D341Med (cell line): ENCODE measurements at regions not wholly inside any gene's neighbourhood (a gene's known extent, or its start where the extent isn't known, plus 50 kb on each side); places are given as distances from the start of the nearest gene placed in this dataset.
"Not testable (repeated sequence)": the region's sequence is repeated elsewhere in the genome, so short reads cannot be mapped to it uniquely, and the experiment has no call there.

Experiments used
- DNase-seq: peaks from one replicate; pipeline ENCODE4 v3.0.0; 2012; ENCODE audit warnings: low spot score

DNA sequence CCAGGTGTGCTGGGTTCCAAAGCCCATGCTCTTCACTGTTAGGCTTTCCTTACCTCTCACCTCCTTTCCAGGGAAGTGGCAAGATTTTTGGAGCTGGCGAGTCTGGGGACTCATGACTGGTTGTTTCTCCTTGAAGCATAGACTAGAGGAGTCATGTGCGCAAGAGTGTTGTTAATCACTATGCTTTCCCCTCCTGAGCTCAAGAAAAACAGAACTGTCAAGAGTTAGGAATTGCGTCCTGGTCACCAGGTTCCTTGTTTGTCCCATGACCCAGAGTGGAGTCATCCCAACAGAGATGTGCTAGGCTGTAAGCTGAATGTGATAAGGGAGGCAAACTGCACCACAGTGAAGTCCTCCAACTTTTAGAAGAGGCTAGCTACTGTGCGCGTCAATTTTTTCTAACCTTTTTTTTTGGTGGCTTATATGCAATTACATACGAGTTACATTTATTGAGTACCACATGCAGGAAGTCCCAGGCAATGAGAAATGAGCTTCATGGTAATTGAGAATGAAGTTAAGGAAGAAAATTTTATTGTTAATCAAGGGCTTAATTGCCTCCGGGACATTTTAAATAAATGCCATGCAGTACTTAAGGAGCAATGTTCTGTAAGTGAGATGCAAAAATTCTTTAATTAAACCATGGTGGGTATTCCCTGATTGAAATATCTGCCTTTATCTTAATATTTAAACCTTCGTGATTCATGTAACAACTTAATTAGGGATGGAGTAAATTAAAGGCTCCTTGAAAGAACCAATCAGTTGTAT, 233.9 kb downstream of the ZIC5 start:
- no peak for DNase-seq

DNA sequence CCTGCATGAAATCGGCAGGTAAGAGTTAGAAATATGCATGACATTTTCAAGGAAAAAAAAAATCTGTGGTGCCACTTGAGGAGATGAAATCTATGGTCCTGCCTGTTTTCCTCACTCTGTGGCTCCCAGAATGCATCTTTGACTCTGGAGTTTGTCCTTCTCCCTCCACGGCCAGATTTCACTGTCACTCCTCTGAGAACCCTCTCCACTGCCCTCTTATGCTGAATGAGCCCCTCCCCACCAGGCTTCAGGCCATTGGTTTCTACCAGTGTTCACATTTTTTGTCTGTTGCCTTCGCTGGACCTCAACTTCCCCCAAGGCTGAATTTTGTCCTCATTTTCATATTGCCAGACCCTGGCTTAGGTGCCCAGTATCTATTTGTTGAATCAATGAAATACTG, 235.0 kb downstream of the ZIC5 start:
- no peak for DNase-seq

DNA sequence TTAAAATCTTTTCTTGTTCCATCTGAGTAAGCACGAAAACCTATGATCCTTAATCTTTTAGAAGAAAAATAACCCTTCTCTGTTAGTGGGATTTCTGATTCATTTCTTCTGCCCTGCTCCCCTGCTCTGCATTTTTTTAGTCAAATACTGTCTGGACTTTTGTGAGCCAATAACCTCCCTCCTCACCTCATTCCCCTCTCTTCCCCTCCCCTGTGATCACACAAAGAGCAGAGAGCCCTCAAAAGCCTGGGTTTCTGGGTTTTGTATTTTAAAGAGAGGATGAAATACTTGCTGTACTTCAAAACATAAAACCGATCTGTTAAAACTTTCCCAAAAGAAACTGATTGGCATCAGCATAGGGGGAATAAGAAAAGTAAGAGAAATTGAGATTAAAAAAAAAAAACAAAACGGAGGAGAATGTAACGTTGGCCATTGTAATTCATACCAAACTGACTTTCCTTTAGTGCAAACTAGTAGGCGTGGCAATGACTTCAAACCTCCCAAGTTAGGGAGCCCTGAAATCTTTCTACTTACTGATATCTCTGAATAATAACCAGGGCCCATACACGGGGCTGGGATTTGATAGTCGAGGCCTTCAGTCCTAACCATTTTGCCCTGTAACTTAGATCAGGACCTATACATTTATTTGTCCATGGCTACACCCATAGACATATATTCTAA, 232.9 kb downstream of the TM9SF2 start:
- DNase-seq, result no peak

DNA sequence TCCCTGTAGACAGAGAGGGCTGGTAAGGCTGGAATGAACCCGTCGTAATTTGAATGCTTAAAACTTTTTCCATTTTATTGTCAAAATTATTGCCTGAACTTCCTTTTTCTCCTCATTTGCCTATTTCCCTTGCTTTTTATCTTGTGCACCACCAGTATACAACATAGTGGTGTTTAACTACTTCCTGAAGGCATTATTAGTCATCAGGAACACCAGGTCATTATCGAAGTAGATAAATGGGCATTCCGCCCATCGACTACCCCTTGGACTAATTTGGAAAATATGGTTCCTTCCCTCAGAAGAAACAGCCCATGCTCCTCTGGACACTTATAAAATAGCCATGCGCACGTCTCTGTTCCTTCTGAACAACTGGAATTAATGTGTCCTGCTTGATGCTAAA, 232.1 kb downstream of the TM9SF2 start:
- DNase-seq, result no peak

DNA sequence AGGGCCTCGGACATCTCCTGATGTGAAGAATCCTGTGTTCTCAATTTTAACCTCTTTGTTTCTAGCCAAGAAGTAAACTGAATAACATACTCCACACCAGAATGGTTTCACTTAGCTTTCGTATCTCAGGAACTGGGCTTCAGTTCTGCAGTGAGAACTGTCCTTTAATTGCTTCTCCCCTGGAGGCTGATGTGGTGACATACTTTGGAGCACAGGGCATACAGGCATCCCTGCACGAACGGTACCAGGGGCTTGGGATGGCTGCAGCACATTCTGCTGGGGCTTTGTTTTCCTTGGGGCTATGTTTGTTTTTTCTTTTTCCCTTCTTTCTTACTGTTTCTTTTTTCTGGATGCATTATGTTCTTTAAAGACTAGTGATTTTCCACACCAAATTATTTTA, 230.5 kb downstream of the TM9SF2 start:
- no peak for DNase-seq

DNA sequence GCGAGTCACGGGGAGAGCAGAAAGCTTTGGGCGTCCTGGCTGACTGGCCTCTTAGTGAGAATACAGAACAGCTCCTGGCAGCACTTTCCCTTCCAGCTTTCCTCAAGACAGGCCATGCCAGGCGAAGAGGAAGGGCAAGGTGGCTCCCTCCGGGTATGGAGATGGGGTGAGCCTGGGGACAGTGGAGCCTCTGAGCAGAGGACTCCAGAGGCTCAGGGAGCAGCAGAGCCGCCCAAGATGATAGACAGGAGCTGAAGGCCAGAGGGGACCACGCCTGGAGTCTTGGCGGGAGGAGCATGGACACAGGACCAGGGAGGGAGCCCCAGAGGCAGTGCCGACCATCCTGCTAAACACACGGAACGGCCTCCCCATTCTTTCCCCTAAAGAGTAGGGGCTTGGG, 229.1 kb downstream of the TM9SF2 start:
- DNase-seq, result no peak

DNA sequence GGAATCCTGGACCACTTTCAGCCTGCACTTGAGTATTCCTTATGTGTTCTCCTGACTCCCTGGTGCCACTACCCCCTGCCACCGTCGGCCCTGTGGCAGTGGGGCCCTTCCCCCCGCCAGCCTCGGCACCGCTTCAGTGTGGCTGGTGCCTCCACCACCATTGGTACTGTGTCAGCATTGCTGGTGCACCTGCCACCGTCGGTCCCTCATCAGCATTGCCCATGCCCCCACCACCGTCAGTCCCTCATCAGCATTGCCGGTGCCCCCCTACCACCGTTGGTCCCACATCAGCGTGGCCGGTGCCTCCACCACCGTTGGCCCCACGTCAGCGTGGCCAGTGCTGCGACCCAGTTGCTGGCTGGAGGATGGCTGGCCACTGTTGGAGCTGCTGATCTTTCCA, 228.5 kb downstream of the TM9SF2 start:
- no peak for DNase-seq

DNA sequence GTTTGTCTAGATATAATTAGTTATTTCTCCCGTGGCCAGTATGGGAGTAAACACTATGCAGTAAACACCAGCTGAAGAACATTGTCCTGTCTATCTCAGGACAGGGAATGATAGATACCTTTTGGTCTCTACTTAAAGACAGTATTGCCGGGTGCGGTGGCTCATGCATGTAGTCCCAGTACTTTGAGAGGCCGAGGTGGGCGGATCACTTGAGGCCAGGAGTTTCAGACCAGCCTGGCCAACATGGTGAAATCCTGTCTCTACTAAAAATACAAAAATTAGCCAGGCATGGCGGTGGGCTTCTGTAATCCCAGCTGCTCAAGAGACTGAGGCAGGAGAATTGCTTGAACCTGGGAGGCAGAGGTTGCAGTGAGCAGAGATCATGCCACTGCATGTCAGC, 226.4 kb downstream of the TM9SF2 start:
- DNase-seq, result not testable (repeated sequence)

DNA sequence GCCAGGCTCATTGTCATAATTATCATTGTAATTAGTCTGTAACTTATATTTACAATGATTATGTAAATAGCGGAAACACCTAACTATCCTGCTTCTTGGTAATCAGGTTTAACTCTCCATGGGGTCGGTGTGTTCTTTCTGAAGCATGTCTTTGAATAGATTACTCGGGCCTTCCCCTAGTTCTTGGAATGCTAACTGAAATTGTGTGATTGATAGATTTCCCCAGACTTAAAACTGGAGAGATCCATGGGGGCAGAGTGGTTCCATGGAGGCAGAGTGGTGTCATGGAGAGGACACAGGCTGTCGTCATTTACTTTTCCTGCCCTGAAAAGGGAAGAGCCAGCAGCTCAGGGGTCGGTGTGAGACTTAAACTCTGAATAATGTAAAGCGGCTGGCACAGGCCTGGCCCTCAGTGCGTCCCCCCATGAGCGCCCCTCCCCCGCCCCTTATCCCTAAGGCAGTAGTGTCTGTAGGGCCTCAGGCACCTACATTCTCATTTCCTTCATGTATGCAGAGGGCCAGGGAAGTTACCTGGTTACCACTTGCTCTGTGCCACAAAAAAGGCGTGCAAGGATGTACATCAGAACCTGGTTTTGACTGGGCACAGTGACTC, 225.1 kb downstream of the TM9SF2 start:
- DNase-seq, result no peak

DNA sequence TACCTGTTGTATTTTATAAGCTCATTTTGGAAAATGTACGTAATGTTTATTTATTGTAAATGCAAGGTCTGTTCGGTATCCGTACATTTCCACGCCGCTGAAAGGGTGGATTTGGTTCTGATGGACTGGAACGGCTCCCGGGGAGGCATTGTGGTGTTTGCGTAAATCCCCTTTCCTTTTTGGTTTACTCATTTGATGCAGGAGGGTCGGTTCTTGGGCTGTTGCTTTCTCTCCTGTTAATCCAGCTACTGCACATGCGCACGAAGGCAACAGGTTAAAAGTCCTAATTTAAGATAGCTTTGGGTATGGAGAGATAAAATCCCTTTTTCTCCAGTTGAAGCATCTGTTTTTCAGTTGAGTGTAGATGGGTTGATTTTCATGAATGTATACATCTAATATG, 224.4 kb downstream of the TM9SF2 start:
- DNase-seq, result no peak

DNA sequence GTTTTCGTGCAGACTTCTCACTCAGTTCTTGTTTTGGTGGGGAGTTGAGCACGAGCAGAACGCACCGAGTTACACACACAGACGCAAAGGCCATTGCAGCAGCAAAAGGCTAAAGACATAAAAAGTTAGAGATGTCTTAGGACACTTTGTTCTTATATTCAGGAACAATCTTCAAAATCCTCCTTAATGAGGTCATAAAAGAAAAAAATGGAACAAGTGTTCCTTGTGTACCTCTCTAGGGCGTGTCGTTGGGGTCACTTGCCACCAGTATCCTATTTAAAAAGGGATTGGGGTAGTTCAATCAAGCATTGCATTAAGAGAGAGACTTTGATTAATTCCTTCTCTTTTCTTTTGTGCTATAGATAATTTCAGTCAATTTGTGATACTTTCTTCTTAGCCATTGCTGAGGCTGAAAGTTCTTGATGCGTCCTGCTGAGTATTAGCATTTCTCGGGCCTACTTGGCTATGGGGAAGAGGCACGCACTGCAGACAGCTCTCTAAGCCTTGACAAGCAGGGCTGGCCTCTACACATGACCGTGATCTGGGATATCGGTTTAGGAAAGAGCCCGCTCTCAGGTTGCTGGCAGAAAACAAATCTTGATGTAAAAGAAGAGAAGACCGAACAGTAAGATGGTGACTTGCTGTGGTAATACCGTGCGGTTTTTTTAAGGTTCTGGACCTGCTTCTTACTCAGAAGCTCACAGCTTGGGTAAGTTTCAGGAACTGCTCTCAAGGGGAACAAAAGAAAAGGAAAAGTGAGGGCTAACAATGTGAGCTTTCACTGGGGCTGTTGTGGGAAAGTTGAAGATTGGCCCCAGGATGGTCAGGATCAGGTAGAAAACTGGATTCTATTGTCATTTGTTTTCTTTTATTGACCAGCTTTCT, 223.6 kb downstream of the TM9SF2 start:
- no peak for DNase-seq

DNA sequence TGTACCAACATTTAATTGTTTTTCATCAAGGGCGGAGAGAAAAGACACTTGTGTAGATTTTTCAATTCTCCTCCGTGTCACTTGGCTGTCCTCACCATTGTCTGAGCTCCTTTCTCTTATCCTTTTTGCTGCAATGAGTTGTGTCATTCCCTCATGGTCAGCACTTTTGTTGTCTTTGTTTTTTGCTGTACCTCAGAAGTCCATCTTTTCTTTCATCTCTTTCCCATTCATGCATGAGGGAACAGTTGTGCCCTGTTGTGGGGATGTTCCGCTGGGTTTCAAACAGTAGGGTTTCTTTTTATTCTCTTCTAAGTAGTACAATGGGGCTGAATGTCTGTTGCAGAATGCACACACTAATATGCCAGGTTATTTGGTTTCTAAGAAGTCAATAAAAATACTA, 222.6 kb downstream of the TM9SF2 start:
- no peak for DNase-seq

DNA sequence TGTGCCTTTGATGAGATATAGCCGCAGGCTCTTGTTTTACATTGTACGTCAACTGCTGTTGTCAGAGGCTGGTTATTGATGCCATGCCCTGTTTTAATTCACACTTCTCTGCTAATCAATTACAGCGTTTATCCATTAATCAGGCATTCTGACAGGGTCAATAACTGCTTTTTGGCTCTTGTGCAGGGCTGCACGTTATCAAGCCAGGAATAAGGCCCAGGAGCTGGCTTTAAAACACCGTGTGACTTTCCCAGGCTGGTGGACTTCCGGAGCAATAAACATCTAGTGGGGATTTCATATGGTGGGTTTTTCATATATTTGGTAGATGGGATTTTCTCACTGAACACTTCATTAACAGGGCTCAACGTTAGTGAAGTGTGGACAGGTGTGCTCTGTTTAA, 221.7 kb downstream of the TM9SF2 start:
- no peak for DNase-seq

DNA sequence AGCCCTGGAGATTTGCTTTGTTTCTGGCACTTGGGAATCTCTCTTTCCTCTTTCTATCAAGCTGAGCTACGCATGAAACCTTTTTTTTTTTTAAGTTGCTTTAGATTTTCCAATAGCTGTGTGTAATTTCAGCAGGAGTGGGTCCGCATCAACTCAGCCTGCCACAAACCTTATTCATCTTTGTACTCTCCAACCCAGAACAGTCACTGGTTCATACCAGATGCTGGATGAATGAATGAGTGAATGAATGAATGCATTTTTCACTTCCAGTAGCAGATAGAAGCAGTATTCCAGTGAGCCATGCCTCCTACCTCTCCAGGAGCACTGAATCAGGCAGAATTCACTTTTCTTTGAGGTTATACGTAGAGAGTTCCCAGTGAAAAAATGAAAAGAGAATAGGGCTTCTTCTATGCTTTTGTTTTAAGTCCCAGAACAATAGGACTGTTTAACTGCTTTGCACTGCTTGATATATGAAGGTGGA, 221.1 kb downstream of the TM9SF2 start:
- DNase-seq, result no peak

DNA sequence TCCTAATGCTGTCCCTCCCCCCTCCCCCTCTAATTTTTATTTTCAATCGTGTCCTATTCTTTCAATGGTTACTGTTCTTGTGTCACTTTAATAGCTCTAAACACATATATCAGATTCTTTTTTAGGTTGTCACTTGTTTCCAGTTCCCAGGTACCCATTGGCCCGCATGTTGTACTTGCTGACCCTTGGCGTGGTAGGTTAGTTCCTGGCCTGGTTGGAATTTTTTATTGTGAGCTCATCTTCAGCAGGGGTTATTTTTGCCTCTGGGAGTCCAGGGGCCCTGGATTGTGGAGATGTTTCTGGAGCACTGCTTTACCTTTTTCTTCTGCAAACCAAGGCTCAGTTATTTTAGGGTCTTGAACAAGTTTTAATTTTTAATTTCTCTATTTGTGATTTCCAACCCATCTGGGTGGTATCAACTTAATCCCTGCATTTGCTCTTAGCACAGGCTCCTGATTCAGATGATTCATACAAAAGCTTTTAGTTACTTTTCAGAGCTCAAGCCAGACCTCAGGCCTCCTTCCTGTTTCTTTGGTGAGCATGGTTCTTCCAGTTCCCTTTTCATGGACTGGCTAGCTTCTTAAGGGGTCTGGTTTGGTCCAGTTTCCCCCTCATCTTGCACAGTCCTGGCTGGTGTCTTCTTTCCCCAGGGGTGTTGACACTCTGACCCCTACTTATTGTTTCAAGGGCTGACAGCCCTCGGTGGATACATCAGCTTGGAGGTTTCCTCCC, 220.5 kb downstream of the TM9SF2 start:
- DNase-seq, result no peak

DNA sequence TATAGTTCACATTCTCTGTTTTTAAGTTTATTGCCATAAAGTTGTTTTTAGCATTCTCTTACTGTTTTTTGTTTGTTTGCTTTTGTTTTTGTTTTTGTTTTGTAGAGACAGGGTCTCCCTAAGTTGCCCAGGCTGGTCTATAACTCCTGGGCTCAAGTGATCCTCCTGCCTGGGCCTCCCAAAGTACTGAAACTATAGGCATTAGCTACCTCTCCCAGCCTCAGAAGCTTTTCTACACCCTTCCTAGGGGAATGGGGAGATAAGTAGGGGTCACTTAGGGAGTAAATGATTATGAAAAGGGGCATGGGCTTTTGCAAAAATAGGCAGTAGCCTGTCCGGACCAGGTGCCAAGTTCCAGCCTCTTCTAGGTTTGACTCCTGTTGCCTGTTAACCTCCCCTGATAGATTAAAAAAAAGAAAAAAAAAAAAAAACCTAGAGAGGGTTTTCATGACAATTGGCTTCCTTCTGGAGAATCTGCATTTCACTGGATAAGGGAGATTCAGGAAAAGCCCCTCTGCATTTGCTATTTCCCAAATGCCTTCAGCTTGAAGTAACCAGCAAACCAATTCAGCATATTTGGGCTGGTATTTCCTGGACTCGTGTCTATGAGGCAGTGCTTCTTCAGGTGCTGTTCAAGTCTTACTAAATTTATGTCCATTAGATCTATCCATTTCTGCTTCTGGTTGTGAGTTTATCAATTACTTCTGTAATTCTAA, 216.8 kb downstream of the TM9SF2 start:
- DNase-seq, result no peak

DNA sequence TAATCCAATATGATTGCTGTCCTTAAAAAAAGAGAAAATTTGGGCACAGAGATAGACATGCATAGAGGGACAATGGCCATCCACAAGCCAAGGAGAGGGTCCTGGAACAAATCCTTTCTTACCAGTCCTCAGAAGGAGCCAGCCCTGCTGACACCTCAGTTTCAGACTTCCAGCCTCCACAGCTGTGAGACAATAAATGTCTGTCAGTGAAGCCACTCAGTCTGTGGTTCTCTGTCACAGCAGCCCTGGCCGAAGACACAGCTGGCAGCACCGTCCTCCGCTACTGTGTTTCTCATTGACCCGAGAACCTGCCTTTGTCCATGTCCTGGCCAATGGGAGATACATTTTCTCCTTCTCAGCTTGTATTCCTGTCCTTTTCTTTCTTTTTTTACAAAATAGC, 207.9 kb downstream of the TM9SF2 start:
- no peak for DNase-seq

DNA sequence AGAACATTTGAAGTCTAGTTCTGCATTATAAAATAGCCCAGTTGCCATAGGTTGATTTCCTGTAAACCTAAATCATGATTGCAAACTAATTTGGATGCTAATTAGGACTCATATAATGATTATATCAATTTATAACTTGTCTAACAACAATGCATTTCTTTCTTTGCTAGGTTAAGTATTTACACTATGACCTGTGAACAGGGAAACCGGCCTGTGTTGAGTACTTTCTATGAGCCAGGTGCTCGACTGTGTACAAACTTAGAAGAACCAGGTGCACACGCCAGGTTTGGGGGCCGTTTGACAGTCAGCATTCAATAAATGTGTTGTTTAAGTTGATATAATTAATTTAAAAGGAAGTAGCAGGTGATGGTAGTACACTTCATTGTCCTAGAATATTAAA, 203.1 kb downstream of the TM9SF2 start:
- no peak for DNase-seq

DNA sequence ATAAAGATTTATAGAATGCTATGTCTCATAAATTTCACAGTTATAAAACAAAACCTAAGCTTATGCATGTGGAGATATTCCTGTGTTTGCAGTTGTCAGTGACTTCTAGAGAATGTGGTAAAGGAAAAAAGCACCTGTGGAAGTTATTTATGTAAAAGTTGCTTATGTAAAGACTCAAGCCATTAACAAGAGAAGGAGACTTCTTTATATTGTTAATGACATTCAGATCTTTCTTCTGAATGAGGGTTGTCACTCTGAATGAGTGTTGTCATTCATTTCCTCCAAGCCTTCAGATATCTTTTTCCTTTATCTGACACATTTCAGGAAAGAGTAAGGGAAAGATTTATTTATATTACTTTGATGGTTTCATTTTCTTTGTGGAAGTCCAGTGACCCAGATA, 202.6 kb downstream of the TM9SF2 start:
- DNase-seq, result no peak

DNA sequence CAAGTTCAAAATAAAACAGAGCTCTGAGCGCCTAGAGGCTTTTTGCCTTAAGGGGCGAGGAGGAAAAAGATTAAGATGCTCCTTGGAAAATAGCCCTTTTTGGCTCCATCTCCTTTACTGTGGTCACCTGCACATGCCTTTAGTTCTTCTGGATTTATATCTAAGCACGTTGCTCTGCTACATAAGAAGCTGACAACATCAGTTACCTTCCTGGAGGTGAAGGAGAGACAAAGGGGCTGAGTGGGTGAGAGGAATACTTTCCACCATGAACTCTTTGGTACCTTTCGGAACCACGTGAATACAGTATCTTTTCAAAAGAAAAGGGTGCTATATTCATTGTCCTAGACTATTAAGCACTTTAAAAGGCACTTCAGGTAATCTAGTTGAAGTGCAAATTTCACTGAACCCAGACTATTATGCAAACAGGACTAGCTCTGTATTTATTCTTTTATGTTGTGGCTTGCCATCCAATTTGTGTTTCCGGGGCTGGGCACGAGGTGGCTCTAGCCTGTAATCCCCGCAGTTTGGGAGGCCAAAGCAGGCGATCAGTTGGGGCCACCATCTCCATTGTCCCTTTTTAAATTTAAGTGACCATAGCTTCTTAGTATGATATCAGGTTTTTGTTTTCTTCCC, 201.5 kb downstream of the TM9SF2 start:
- DNase-seq, result no peak

DNA sequence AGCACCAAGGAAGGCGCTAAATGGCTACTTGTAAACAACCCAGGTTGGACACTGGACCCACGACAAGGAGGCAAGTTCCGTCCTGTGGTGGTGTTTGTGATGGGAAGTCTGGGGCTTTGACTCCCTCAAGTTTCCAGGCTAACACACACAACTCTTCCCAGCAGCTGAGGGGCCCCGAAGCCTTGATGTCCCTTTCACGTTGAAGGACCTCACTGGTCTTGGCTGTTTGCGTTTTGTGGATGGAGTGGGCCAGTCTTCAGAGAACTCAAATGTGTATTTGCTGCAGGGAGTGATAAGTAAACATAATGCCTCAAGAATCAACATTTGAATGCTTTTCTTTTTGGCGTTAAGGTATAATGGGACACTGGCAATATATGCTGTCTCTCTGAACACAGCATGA, 199.2 kb downstream of the TM9SF2 start:
- DNase-seq, result no peak
